ENCODE measurements at regions not wholly inside any gene's neighbourhood (a gene's known extent, or its start where the extent isn't known, plus 50 kb on each side); places are given as distances from the start of the nearest gene placed in this dataset.
"Not testable (repeated sequence)": the region's sequence is repeated elsewhere in the genome, so short reads cannot be mapped to it uniquely, and the experiment has no call there.

DNA sequence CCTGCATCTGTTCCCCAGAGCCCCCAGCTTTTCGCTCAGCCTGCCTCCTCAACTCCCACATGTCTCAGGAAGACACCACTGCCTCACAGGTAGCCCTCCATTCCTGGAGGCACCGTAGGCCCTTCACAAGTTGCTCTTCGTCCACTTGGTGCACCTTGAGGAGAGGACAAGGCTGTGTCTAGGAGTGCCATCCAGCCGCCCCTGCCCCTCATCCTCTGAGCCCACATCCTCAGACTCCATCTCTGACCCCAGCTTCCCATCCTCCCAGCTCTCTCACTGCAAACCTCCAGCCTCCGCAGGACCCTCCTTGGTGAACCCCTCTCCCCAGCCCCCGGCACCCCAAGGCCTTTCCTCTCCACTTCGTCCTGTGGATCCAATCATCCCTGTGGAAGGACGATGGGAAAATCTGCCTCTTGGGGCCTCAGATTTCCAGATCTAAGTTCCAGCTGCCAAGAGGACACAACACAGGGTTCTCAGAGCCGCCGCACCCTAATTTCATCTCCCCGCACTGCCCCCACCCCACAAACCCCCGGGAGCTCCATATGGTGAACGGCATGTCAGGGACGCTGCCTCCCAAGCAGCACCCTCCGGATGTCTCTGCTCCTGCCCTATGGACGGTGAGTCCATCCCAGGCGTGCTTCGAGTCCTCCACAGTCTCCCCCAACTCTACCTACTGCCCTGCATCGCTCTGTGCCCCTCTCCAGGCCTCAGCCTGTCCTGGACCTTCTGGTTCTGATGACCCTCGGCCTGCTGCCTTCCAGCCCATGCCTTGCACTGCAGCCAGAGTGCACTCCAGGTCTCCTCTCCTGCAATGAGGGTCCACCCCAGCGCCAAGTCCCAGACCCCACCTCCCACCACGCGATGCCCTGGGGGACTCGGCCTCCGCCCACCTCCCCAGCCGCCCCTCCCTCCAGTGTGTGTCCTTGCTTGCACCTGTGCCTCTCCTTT, 314.1 kb upstream of the DIO3 start:
- no peak for DNase-seq (ENCODE audit: low read depth)

DNA sequence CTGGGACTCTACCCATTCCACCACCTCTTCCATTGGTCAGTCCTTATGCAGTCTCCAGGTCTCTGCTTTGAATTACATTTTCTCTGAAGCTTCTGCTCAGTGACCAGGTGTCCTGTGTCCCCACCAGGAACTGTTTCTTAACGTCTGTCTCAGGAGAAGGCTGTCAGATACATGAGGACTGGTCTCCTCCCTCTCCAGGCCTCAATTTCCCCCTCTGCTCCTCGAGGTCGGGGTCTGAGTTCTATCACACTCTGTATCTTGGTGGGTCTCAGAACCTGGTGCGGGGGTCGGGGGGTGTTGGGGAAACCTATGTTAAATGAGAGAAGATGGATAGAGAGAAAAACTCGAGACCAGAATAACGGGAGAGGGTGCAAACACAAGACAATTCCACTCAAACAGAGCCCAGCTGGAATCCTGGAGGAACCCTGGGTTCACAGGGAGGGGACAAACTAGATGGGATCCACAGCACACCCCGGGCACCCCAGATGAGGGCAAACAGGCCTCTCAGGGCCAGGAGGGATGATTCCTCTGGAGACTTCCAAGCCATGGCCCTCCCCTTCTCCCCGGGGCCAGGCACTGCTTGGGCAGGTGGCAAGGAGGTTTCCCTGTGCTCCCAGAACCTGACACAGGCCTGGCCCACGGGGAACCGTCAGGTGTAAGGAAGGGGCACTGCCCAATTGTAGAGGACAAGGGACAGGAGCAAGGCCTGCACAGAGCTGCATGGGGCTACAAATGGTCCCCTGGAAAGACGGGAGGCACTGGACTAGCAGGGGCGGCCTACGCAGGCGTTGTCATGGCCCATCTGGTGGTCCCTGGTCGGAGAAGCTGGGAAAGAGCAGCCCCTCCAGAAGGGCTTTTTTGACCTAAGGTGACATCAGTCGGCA, 313.2 kb upstream of the DIO3 start:
- DNase-seq (ENCODE audit: low read depth): no peak

DNA sequence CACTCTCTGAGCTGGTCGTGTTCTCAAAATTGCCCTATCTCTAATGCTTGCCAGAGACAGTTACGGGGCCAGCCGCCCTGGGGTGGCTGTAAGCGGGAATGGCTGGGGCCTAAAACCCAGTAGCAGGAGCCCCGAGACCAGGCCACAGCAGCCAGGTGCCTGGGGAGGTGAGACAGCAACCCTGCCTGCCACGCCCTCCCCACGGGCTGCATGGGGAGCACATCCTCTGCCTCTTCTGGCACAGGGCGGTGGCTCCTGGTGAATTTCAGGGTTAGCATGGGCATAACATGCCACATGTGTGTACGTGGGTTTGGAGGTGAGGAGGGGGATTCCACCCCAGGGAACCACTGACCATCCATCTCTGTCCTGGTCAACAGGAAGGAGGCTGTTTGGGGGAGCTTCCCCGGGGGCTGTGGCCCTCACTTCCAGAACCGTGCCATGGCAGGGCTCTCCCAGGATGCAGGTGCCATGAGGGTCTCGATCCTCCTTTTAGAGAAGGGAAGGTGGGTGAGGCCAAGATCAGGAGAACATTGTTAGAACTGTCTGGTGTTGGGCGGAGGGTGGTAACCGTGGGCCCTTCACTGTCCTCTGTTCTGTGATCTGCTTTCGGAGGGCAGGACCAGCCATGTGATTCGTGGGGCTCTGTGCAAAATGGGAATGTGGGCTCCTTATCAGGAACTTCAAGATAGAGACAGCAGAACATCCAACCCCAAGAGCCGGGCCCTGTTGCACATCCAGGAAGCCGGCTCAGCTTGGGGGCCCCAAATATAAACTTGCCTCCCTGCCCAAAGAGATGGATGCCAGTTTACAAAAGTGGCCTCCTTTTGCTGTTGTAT, 312.2 kb upstream of the DIO3 start:
- no peak for DNase-seq (ENCODE audit: low read depth)

DNA sequence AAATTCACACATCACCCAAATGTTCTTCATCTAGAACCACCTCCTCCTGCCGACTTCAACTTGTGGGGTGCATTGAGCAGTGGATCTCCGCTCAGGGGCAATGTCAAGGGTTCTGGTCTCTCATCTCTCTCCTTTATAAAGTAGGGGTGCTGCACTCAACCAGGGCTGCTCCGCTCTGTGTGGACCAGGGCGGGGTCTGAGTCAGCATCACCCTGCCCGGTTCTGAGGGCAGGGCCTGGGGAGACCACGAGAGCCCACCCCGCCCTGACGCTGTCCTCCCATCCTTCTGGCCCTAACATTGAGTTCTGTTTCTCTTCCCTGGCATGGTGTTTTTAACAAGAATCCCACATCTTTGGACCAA, 311.6 kb upstream of the DIO3 start:
- no peak for DNase-seq (ENCODE audit: low read depth)

DNA sequence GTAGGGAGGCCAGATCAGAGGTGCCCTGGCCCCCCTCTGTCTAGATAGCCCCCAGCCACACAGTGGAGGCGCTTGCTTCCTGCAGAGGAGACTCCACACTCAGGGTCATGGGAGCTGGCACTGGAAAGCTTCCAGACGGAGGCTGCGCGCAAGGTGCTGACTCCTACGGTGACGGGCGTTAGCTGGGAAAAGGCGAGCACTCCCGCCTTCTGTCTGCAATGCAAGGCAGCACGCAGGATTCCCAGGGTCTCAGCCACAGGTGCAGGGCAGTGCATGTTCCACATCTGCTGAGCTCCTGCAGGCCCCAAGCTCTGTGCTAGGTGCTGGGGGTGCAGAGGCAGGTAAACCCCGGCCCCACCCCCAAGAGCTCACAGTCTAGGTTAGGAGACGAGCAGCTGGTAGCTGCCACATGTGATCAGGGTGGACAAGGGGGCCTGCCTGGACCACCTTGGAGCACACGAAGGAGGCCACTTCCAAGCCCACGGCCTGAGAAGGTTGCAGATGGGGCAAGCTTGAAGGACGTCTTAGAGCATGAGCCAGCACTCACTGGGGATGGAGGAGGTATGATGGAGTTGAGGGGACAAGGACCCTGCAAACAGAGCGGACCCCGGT, 310.9 kb upstream of the DIO3 start:
- no peak for DNase-seq (ENCODE audit: low read depth)

DNA sequence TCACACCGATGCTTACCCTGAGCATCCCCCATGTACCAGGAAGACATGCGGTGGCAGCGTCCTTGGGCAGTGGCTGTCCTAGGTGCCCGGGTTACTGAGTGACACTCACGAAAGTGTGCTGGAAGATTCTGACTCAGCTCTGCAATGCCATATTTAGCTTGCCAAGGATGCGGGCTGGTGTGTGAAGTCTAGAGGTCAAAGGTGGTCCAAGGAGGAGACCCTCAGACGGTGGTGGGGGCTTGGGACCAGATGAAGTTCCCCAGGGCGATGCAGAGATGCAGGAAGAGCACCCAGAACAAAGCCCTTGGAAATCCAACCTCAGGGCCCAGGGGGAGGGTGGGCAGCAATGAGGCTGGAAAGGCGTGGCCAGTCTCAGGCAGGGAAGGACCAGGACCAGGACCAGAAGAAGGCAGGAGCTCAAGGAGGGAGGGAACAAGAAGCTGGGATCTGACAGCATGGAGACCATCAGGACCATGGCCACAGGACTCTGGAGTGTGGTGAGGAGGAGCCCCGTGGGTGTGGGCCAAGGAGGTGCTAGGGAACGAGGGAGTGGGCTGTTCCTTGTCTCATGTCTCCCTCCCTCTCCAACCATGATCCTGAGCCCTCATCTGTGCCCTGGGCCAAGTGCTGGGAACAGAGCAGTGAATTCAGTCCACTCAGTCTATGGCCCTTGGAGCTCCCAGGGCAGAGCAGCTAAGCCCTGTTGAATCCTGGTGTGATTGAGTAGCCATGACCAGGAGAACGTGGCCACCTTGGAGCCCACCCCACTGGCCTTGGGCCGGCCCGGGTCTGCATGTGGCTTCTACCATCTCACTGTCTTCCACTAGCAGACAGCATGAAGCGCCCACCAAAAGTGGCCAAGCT, 310.1 kb upstream of the DIO3 start:
- DNase-seq (ENCODE audit: low read depth): no peak

DNA sequence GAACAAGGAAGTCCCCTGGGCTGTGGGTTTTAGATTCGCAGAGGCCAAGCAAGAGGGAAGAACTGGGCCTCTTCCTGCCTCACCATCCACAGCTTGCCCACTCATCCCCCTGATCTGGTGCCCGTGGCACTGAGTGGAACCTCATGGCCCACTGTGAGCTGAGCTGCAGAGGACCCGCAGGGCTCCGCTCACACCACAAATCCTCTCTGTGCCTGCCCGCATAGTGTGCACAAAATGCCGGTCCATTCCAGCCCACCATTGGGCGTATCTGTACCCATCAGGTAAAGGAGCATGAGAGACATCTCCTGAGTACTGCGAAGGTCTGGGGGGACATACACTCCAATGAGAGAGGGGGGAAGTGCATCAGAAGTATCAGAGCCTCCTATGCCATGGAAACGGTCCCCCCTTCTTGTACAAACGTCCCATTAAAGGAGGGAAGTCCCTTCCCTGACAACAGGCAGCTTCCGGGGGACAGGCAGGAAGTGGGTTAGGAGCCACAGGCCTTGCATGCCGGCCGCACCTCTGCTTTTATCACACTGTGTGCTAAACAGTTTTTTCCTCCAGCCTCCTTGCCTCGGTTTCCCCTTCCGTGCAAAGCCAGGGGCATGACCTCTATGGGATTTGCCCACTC, 309.4 kb upstream of the DIO3 start:
- no peak for DNase-seq (ENCODE audit: low read depth)

DNA sequence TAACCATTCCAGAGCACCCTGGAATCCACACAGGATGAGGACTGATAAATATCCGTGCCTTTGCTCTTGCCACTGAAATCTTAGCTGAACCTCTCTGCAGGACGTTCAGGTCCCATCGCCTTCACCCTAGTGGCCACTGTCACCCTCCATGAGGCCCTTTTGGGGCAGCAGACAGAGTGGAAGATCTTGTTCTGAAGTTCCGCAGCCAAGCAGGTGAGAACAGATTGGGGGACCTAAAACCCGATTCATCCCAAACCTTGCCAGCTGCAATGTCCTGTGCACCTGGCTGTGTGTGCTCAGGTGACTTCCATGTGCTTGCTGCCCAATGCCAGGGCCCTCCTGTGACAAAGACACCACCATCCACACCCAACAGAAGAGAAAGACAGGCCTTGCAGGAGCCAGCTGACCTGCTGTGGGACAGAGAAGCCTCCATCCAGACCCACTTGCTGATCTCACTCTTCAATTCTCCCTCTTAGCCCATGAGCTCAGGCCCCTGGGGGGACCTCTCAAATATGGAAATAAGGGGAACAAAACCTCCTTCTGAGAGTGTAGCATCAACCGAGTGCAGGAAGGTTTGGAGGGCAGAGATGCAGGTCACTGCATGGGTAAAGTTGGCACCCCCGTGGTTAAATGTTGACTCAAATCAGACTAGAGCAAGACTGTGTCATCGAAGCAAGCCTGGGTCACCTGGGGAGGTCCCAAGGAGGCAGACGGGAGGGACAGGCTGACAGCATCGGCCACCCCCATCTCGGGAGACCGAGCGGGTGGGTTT, 308.7 kb upstream of the DIO3 start:
- DNase-seq (ENCODE audit: low read depth): no peak

DNA sequence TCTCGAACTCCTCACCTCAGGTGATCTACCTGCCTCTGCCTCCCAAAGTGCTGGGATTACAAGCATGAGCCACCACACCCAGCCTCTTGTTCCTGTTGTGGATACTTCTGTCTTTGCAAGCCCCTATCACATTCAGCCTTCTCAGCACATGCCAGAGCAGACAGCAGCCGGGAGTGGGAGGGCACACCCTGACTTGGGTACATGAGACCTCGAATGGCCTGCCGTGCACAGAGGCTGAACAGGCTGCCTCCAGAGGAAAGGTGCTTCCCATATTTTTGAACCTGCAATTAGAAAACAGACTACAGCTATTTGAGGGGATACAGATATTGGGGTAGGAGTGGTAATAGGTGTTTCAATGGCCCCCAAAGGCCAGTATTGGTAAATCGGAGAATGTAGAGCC, 307.3 kb upstream of the DIO3 start:
- DNase-seq (ENCODE audit: low read depth): no peak

DNA sequence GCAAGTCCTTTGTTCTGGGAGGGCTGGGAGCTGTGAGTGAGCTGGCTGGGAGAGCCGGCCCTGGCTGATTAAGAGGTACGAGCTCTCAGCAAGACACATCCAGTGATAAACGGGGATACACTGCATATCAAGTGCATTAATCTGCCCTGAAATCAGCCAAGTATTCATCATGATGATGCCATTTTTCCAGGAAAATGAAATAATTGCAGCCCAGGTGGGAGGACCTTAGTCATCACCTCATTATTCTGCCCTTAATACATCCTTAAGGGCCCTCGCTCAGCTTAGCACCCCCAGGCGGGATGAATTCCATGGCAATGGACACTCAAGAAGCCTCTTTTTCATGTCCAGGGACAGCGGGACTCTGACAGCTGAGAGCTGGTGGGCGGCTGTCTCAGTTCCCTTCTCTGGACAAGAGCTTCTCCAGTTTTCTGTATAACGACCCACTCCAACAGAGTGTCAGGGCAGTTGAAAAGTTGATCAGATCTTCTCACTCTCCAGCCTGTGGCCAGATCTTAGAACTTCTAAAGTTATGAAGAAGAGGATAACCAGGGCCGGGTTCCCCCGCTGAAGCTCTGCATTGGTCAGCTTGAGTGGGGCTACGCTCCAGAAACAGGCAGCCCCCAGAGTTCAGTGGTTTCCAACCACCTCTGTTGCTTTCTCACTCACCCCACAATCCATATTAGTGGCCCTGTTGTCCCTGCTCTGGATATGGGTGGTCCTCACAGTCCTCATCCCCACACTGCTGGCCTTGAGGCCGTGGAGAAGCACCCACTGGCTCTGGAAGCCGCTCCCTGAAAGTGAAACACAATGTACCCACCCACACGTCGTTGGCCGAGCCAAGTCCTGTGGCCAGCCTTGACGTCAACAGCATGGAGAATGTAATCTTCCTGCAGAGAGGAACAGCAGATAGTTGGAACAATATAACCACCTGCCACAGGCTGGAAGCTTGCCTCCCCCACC, 306.2 kb upstream of the DIO3 start:
- no peak for DNase-seq (ENCODE audit: low read depth)

DNA sequence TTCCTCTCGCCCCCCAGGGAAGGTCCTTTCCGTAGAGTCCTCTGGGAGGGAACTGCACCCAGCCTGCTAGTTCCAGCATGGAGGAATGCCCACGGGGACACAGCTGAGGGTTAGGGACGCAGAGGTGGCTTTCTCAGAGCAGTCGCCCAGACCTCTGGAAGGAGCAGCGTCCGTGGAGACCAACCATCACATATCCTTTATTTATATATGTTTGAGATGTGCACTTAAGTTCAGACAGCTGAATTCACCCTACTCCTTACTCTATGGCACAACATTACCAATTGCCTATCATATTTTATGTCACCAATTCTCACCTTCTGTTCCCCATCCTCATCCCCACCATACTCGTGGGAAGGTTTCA, 305.6 kb upstream of the DIO3 start:
- no peak for DNase-seq (ENCODE audit: low read depth)

DNA sequence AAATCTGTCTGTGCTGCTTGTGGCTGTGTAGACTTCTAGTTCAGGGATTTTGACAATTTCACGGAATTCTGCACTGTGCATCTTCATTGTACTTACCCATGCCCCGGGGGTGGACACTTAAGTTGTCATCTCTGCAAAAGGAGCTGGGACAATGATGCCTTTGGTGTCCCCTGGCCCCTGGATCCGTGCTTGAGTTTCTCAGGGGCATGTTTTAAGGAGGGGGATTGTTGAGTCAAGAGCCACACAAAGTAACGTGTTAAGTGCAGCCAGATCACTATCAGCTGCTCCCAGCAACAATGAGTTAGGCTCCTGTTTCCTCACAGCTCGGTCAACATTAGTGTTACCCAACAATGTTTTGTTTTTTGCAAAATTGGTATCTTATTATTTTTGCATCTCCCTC, 305.0 kb upstream of the DIO3 start:
- no peak for DNase-seq (ENCODE audit: low read depth)

DNA sequence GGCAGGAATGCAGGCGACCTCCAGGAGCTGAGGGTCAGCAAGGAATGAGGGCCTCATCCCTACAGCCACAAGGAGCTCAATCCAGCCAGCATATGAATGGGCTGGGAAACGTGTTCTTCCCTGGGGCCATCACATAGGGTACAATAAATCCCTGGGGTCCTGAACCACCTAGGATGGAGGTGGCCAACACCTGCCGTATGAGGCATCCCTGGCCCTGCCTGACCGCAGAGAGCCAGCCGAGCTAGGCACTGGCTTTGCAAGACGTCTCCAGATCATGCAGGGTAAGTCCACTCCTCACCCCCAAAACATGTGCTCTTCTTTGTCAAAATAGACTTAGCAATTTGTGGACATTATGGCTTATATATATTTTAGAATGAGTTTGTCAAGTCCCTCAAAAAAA, 303.7 kb upstream of the DIO3 start:
- DNase-seq (ENCODE audit: low read depth): no peak

DNA sequence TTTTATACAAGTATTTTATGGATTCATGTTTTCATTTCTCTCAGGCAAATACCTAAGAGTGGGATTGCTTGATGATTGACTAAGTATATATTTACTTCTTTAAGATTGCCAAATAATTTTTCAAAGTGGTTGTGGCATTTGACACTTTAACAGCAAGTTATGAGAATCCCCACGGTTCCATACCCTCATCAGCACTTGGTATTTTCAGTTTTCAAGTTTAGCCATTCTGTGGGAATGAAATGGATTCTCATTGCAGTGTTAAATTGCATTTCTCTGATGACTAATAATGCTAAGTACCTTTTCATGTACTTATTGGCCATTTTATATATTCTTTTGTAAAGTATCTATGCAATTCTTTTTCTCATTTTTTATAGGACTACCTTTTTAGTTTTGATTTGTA, 301.5 kb upstream of the DIO3 start:
- DNase-seq (ENCODE audit: low read depth): no peak

DNA sequence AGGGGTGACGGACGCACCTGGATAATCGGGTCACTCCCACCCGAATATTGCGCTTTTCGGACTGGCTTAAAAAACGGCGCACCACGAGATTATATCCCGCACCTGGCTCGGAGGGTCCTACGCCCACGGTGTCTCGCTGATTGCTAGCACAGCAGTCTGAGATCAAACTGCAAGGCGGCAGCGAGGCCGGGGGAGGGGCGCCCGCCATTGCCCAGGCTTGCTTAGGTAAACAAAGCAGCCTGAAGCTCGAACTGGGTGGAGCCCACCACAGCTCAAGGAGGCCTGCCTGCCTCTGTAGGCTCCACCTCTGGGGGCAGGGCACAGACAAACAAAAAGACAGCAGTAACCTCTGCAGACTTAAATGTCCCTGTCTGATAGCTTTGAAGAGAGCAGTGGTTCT, 294.9 kb upstream of the DIO3 start:
- DNase-seq (ENCODE audit: low read depth): not testable (repeated sequence)

DNA sequence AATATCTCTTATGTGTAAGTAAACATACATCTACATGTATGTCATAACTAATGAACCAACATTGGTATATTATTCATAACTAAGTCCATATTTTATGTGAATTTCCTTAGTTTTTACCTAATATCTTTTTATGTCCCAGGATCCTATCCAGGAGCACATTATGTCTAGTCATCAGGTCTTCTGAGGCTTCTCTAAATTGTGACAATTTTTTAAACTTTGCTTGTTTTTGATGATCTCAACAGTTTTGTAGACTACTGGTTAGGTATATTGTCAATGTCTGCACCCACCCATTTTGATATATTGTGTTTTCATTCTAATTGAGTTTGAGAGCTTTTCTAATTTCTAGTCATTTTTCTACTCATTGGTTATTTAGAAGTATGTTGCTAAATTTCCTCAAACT, 288.2 kb upstream of the DIO3 start:
- DNase-seq (ENCODE audit: low read depth): no peak

DNA sequence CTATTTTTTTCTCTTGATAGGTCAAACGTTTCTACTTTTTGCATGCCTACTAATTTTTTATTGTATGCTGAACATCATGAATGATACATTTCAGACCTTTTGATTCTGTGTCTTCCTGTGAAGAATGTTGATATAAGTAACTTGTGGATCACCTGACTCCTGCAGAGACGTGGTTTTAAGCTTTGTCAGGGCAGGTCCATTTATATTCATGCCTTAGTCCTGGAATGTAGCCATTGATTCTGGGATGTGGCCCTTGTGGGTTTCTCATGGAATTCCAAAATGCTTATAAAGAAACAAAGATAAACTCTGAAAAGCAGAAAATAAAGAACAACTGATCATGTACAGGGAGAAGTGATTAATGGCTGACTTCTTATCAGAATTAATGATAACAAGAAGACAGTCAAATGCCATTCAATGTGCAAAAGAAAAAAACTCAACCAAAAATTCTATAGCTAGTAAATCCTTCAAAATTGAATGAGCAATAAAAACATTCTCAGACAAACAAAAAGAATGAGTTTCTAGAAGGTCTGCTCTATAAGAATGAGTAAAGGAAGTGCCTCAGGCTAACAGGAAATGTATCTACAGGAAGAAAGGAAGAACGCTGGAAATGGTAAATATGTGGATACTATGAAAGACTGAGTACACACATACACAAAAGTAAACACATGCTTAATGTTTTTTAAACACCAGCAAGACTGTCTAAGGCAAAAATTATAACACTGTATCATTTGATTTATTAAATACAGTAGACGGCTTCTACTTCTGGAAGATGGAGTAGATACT, 284.8 kb upstream of the DIO3 start:
- DNase-seq (ENCODE audit: low read depth): no peak

DNA sequence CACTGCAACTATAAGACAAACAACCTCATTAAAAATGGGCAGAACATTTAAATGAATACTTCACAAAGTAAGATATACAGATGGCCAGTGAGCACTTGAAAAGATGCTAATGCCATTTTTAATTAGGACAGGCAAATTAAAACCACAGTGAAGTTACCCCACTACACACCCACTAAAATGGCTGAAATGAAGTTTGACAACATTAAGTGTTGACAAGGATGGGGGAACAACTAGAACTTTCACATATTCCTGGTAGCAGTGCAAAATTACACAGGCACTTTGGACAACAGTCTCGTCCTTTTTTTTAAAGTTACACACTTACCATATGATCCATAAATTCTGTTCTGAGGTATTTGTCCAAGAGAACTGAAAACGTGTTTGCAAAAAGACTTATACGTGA, 278.9 kb upstream of the DIO3 start:
- no peak for DNase-seq (ENCODE audit: low read depth)
